ENCODE measurements at regions not wholly inside any gene's neighbourhood (a gene's known extent, or its start where the extent isn't known, plus 50 kb on each side); places are given as distances from the start of the nearest gene placed in this dataset.

GRCh38 chr5:6289239-6289638, 89.1 kb downstream of the MED10 start:
- TF ChIP-seq POLR2A (IDR thresholded peaks at IDR 0.05) = no peak
- TF ChIP-seq CTCF (IDR thresholded peaks at IDR 0.05) = no peak
